ENCODE measurements at regions not wholly inside any gene's neighbourhood (a gene's known extent, or its start where the extent isn't known, plus 50 kb on each side); places are given as distances from the start of the nearest gene placed in this dataset.
A peak's percentile ranks its signal among the peaks of the same experiment; 100 is the strongest.

- no peak for DNase-seq (ENCODE audit: low read depth)
Observed at GRCh38 chr15:37253877-37254276, 153.5 kb upstream of the MEIS2 start.

DNA sequence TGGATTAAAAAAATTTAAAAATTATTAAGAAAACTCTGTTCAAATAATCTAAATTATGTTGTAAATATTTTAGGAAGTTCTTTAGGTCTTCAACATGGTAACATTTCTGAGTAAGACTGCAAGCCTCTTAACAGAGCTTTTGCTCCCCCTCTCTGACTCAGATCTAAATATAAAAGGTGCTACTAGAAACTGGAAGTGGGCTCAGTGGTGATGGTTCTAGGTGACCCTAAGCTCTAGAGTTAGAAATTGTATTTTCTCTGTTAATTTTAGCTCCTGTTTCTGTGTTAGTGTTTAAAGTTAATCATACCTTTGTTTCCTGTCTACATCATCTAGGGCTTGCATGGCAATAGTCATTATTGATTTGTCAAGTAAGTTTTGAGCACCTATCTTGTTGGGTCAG lies 159.9 kb upstream of the MEIS2 start:
- no peak for DNase-seq (ENCODE audit: low read depth)

GRCh38 chr15:37261685-37262084 lies 161.3 kb upstream of the MEIS2 start:
- no peak for DNase-seq (ENCODE audit: low read depth)

GRCh38 chr15:37262922-37263608 lies 162.7 kb upstream of the MEIS2 start:
- no peak for DNase-seq (ENCODE audit: low read depth)

DNA sequence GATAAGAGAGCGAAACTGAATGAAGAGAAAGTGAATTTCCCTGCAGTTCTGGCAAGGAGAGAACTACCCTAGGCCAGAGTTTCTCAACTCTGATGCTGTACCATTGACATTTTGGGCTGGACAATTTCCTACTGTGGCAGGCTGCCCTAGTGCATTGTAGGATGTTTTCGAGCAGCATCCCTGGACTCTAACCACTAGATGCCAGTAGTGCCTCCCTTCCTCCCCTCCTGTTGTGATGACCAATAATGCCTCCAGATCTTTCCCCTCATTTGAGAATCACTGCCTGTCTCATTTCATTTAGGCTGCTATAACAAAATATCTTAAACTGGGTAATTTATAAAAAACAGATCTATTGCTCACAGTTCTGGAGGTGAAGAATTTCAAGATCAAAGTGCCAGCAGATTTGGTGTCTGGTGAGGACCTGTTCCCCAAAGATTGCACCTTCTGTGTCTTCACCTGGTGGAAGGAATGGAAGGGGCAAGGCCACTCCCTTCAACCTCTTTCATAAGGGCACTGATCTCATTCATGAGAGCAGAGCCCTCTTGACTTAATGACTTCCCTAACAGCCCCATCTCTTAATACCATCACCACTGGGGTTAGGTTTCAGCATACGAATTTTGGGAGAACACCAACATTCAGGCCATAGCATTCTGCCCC lies 188.9 kb upstream of the MEIS2 start:
- DNase-seq (ENCODE audit: low read depth): peak; percentile 3

- DNase-seq (ENCODE audit: low read depth): no peak
Observed at GRCh38 chr15:37291920-37292319, 191.6 kb upstream of the MEIS2 start.

DNA sequence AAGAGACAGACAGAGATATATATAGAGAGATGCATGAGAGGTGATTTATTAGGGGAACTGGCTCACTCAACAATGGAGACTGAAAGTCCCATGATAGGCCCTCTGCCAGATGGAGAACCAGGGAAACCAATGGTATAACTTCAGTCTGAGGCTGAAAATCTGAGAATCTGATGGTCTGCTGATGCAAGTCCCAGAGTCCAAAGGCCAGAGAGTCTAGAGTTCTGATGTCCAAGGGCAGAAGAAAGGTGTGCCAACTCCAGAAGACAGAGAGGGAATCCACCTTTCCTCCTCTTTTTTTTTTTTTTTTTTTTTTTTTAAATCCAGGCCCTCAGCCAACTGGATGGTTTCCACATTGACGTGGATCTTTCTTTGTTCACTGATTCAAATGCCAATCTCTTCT lies 197.9 kb upstream of the MEIS2 start:
- DNase-seq (ENCODE audit: low read depth): no peak

GRCh38 chr15:37339437-37339836 lies 239.1 kb upstream of the MEIS2 start:
- DNase-seq (ENCODE audit: low read depth): no peak

GRCh38 chr15:37339856-37340255 lies 239.5 kb upstream of the MEIS2 start:
- DNase-seq (ENCODE audit: low read depth): no peak

GRCh38 chr15:37340438-37340837 lies 240.1 kb upstream of the MEIS2 start:
- no peak for DNase-seq (ENCODE audit: low read depth)

- DNase-seq (ENCODE audit: low read depth): no peak
Observed at GRCh38 chr15:37359101-37359892, 258.9 kb upstream of the MEIS2 start.

GRCh38 chr15:37359893-37360290 lies 259.5 kb upstream of the MEIS2 start:
- DNase-seq (ENCODE audit: low read depth): no peak

- no peak for DNase-seq (ENCODE audit: low read depth)
Observed at GRCh38 chr15:37360724-37361123, 260.4 kb upstream of the MEIS2 start.

- no peak for DNase-seq (ENCODE audit: low read depth)
Observed at GRCh38 chr15:37361621-37362020, 261.3 kb upstream of the MEIS2 start.

- no peak for DNase-seq (ENCODE audit: low read depth)
Observed at GRCh38 chr15:37362414-37362813, 262.1 kb upstream of the MEIS2 start.

DNA sequence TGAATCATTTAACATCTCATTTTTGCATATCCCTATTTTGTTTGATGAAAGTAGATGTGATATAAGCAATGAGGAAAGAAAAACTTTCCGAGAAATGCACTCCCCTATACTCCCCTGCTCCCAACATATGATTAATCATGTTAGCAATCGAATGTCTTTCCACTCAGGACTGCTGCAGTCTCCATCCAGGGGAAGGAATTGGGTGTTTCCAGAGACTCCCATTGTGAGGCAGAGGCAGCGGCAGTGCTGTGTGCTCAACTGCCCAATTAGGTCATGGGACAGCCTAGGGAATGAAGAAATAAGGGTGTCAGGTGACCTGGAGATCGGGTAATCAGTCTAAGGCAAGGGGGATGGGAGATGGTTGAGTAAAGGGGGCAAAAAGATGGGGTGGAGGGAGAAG lies 268.6 kb upstream of the MEIS2 start:
- DNase-seq (ENCODE audit: low read depth): no peak

- DNase-seq (ENCODE audit: low read depth): no peak
Observed at GRCh38 chr15:37370941-37371340, 270.6 kb upstream of the MEIS2 start.

DNA sequence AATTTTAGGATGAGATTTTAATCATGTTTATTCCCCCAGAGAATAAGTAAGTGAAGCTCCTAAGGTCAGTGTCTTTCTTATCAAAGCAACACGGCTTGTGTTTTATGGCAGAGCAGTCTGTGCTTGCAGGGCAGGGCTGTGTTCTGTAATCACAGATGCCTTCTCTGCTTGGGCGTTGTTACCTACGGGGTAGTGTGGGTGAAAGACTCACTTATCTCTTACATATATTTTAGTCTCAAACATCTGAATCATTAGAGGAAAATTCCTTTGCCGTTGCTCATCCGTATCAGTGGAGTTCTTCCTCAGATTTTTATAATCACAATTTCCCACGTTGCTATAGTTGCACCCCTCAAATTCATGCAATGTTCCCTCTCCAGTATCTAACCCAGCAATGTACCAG lies 271.7 kb upstream of the MEIS2 start:
- DNase-seq (ENCODE audit: low read depth): no peak

GRCh38 chr15:37375519-37375918 lies 275.2 kb upstream of the MEIS2 start:
- DNase-seq (ENCODE audit: low read depth): no peak

DNA sequence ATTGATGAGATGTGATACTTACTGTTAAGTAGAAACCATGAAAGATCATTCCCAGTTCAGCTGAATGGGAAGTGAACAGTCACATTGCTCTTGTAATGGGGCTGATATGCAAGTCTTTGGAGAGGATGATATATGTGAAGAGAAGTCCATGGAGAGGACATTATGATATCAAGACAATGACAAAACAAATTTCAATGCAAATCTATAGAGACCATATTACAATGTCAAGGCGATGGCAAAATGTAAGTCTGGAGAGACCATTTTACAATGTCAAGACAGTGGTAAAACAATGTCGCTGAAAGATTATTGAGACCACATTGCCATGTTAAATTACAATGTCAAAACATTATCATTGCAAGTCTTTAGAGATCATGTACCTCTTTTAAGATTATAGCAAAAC lies 277.1 kb upstream of the MEIS2 start:
- no peak for DNase-seq (ENCODE audit: low read depth)

DNA sequence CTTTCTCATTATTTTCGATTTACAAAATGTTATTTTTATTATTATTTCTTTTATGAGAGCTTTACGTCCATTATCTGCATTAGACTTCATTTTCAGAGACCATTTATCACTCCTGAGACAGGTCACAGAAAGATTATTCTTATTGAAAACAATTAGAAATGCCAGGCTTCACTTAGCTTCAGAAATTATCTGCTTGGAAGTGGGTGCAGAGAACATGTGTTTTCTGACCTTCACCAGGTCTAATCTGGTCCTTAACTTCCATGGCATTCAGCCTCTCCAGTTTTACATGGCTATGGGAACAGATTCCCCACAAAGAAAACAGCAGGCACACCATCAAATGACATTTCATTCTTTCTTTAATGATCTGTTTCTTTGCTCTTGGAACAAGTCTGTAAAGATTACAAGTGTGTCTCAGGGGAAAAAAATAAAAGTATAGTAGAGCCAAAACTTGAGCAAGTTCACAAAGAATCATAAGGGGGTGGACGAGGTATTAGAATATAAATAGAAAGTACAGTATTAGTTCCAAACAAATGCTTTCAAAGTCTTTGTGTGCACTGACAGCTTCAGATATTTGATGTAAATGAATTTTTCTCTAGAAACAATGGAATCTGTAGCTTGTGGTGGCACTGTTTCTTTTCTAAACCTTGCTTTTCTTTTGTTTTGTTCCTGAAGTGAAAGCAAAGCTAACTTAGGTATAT lies 294.2 kb upstream of the MEIS2 start:
- no peak for DNase-seq (ENCODE audit: low read depth)

DNA sequence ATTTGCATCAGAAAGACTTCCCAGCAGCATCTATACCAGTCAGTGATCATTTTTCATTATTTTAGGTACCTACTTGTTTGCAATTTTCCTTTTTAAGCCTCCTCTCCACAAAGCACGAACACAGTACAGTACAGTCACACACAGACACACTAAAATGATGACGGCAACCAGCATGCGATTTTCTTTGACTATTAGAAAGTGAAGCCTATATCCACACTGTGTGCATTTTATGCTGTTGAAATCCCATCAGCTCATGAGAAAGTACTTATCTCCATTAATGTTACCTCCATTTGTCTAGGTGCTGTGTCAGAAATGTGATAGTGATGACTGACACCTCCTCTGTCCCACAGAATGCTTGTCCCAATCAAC lies 294.7 kb upstream of the MEIS2 start:
- DNase-seq (ENCODE audit: low read depth): no peak

Data from myocyte (in vitro differentiated cells).